H9 (cell line): ENCODE measurements at regions not wholly inside any gene's neighbourhood (a gene's known extent, or its start where the extent isn't known, plus 50 kb on each side); places are given as distances from the start of the nearest gene placed in this dataset.
A peak's percentile ranks its signal among the peaks of the same experiment; 100 is the strongest.

ENCODE experiments used
- DNase-seq: peaks from one replicate; pipeline ENCODE4 v3.0.0-alpha.2; 2017
- H2AFZ ChIP-seq: one replicate; pipeline ENCODE4 v1.6.1; 2013; ENCODE audit warnings: mild to moderate bottlenecking, low read length, control low read depth, moderate library complexity
- H2AK5ac ChIP-seq: 2 replicates; pipeline ENCODE4 v1.6.1; 2013; ENCODE audit warnings: low read length, control low read depth, mixed read lengths; ENCODE audit not compliant: insufficient read length
- H2BK120ac ChIP-seq: one replicate; pipeline ENCODE4 v1.6.1; 2013; ENCODE audit warnings: low read depth, mild to moderate bottlenecking, low read length, control low read depth, inconsistent platforms; ENCODE audit not compliant: poor library complexity, severe bottlenecking
- H2BK12ac ChIP-seq: 2 replicates; pipeline ENCODE4 v1.6.1; 2013; ENCODE audit warnings: low read length, control low read depth, mixed read lengths, low read depth; ENCODE audit not compliant: insufficient read length
- H2BK15ac ChIP-seq: 2 replicates; pipeline ENCODE4 v1.6.1; 2013; ENCODE audit warnings: low read depth, low read length, control low read depth
- H2BK20ac ChIP-seq: one replicate; pipeline ENCODE4 v1.6.1; 2013; ENCODE audit warnings: low read depth, mild to moderate bottlenecking, low read length, control low read depth, inconsistent platforms; ENCODE audit not compliant: poor library complexity, severe bottlenecking
- H2BK5ac ChIP-seq: 2 replicates; pipeline ENCODE4 v1.6.1; 2013; ENCODE audit warnings: low read length, control low read depth, mixed read lengths; ENCODE audit not compliant: insufficient read length
- H3K14ac ChIP-seq: 2 replicates; pipeline ENCODE4 v1.6.1; 2013; ENCODE audit warnings: low read length, control low read depth; ENCODE audit not compliant: insufficient read depth
- H3K18ac ChIP-seq: 2 replicates; pipeline ENCODE4 v1.6.1; 2013; ENCODE audit warnings: low read depth, mild to moderate bottlenecking, mixed read lengths, low read length, control low read depth; ENCODE audit not compliant: insufficient read length
- H3K23ac ChIP-seq: 2 replicates; pipeline ENCODE4 v1.6.1; 2013; ENCODE audit warnings: low read length, control low read depth, mixed read lengths, low read depth; ENCODE audit not compliant: insufficient read length
- H3K23me2 ChIP-seq: 2 replicates; pipeline ENCODE4 v1.6.1; 2013; ENCODE audit warnings: low read depth, mild to moderate bottlenecking, mixed read lengths, low read length, control low read depth; ENCODE audit not compliant: insufficient read length, poor library complexity, severe bottlenecking
- H3K27ac ChIP-seq: 2 replicates; pipeline ENCODE4 v1.5.1; 2013; ENCODE audit warnings: low read length, control low read depth, mixed read lengths, low read depth; ENCODE audit not compliant: insufficient read length
- H3K27me3 ChIP-seq: 2 replicates; pipeline ENCODE4 v1.6.1; 2013; ENCODE audit warnings: low read length, control low read depth, inconsistent platforms; ENCODE audit not compliant: insufficient read depth
- H3K4ac ChIP-seq: 2 replicates; pipeline ENCODE4 v1.6.1; 2013; ENCODE audit warnings: low read depth, mild to moderate bottlenecking, control low read depth, inconsistent platforms, low read length, moderate library complexity
- H3K4me1 ChIP-seq: 2 replicates; pipeline ENCODE4 v1.6.1; 2013; ENCODE audit warnings: low read length, control low read depth, inconsistent platforms; ENCODE audit not compliant: insufficient read depth
- H3K4me2 ChIP-seq: 2 replicates; pipeline ENCODE4 v1.6.1; 2013; ENCODE audit warnings: low read length, control low read depth, mixed read lengths; ENCODE audit not compliant: insufficient read length, insufficient read depth
- H3K56ac ChIP-seq: 2 replicates; pipeline ENCODE4 v1.6.1; 2013; ENCODE audit warnings: low read depth, mild to moderate bottlenecking, mixed read lengths, low read length, control low read depth; ENCODE audit not compliant: insufficient read length
- H3K79me1 ChIP-seq: 2 replicates; pipeline ENCODE4 v1.6.1; 2013; ENCODE audit warnings: low read depth, mild to moderate bottlenecking, moderate library complexity, low read length, control low read depth, inconsistent platforms; ENCODE audit not compliant: insufficient read depth, poor library complexity, severe bottlenecking
- H3K79me2 ChIP-seq: 2 replicates; pipeline ENCODE4 v1.6.1; 2013; ENCODE audit warnings: low read length, control low read depth, inconsistent platforms; ENCODE audit not compliant: insufficient read depth
- H3K9ac ChIP-seq: 2 replicates; pipeline ENCODE4 v1.6.1; 2013; ENCODE audit warnings: low read length, control low read depth, mixed read lengths; ENCODE audit not compliant: insufficient read length; ENCODE audit errors: extremely low read depth
- H3K9me3 ChIP-seq: one replicate; pipeline ENCODE4 v1.6.1; 2013; ENCODE audit warnings: low read depth, low read length, inconsistent platforms; ENCODE audit not compliant: control insufficient read depth
- H3T11ph ChIP-seq: one replicate; pipeline ENCODE4 v1.6.1; 2013; ENCODE audit warnings: mild to moderate bottlenecking, low read length, control low read depth, inconsistent platforms
- H4K20me1 ChIP-seq: one replicate; pipeline ENCODE4 v1.6.1; 2013; ENCODE audit not compliant: control insufficient read depth, insufficient read length, insufficient read depth
- H4K5ac ChIP-seq: 2 replicates; pipeline ENCODE4 v1.6.1; 2013; ENCODE audit warnings: low read depth, mild to moderate bottlenecking, mixed read lengths, low read length, control low read depth; ENCODE audit not compliant: insufficient read length
- H4K8ac ChIP-seq: replicated peaks from 2 replicates; pipeline ENCODE4 v1.6.1; 2013; ENCODE audit warnings: low read length, control low read depth, mixed read lengths, low read depth; ENCODE audit not compliant: insufficient read length
- H4K91ac ChIP-seq: 2 replicates; pipeline ENCODE4 v1.6.1; 2013; ENCODE audit warnings: low read depth, mild to moderate bottlenecking, moderate library complexity, mixed read lengths, low read length, control low read depth; ENCODE audit not compliant: insufficient read length
- H3K27ac Mint-ChIP-seq, 3 experiments: 2 replicates in 2 of 3; 3 replicates in 1 of 3; pipeline ENCODE4 v1.8.0; 2020 to 2021; ENCODE audit warnings: mixed read lengths in 3 of 3, mild to moderate bottlenecking in 1 of 3, moderate library complexity in 1 of 3
- H3K27me3 Mint-ChIP-seq: 2 replicates; pipeline ENCODE4 v1.8.0; 2021; ENCODE audit warnings: low read depth, mild to moderate bottlenecking, moderate library complexity, mixed read lengths
- H3K36me3 Mint-ChIP-seq, 3 experiments: 2 replicates in 2 of 3; 3 replicates in 1 of 3; pipeline ENCODE4 v1.8.0; 2020 to 2021; ENCODE audit warnings: low read depth in 3 of 3, mixed read lengths in 3 of 3; ENCODE audit not compliant: insufficient read depth in 1 of 3
- H3K4me1 Mint-ChIP-seq, 2 experiments: 2 replicates each; pipeline ENCODE4 v1.8.0; 2020; ENCODE audit warnings: mixed read lengths in 2 of 2
- H3K4me3 Mint-ChIP-seq, 2 experiments: 2 replicates in 1 of 2; 3 replicates in 1 of 2; pipeline ENCODE4 v1.8.0; 2020 to 2021; ENCODE audit warnings: mild to moderate bottlenecking in 2 of 2, mixed read lengths in 2 of 2, moderate library complexity in 1 of 2
- H3K9me3 Mint-ChIP-seq, 2 experiments: 2 replicates in 1 of 2; 3 replicates in 1 of 2; pipeline ENCODE4 v1.8.0; 2020; ENCODE audit warnings: mild to moderate bottlenecking in 2 of 2, mixed read lengths in 2 of 2, moderate library complexity in 1 of 2
- WGBS: extraction: QIAGEN DNeasy Blood & Tissue Kit; methylation state at CpG from one replicate; pipeline ENCODE4 v1.1.7; 2013; ENCODE audit warnings: missing lambda C conversion rate, low lambda C conversion rate, mixed read lengths; ENCODE audit not compliant: insufficient read length; ENCODE audit errors: extremely low coverage; 5-methylcytosine and 5-hydroxymethylcytosine counted together
- TF ChIP-seq, protein P1 (sequence below): fragments of 200-600 bp; sonication (generic); conservative IDR thresholded peaks from 3 replicates; pipeline ENCODE4 v1.8.0; 2021; ENCODE audit warnings: antibody characterized with exemption, mild to moderate bottlenecking

DNA sequence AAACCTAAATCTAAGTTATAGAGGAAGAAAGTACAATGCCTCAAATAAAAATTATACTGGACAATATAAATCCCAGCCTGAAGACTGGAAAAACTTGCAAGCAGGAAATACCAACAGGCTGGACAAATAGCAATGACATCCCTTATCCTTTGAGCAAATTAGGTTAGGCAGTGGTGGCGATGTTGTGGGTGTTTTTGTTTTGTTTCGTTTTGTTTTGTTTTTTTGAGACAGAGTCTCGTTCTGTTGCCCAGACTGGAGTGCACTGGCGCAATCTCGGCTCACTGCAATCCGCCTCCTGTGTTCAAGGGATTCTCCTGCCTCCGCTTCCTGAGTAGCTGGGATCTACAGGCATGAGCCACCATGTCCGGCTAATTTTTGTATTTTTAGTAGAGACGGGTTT, 57.3 kb upstream of the TES start:
- H3K4me1 Mint-ChIP-seq, result peaks cover 2 to 7% of the 10 kb centered on the region in 2 experiments
- no peak overlapping the region for H3K14ac ChIP-seq
- WGBS, result no CpG with 5 or more reads among the region's 9 CpGs
- no peak overlapping the region for H2AK5ac ChIP-seq
- H2AFZ ChIP-seq, result no peak overlapping the region
- no peak overlapping the region for H2BK20ac ChIP-seq
- no peak overlapping the region for H3K4me3 Mint-ChIP-seq
- H3K36me3 Mint-ChIP-seq, result no peaks in the 10 kb centered on the region
- H3K4ac ChIP-seq, result no peak overlapping the region
- H3K23ac ChIP-seq, result no peak overlapping the region
- no peak overlapping the region for H3K4me2 ChIP-seq
- H3K9me3 ChIP-seq, result no peaks in the 10 kb centered on the region
- no peak overlapping the region for H3K27ac Mint-ChIP-seq
- H2BK120ac ChIP-seq, result no peak overlapping the region
- no peak overlapping the region for H2BK15ac ChIP-seq
- peak overlapping the region; percentile 64 for H2BK5ac ChIP-seq
- H4K5ac ChIP-seq, result no peak overlapping the region
- no peak overlapping the region for H4K8ac ChIP-seq
- H4K20me1 ChIP-seq, result no peaks in the 10 kb centered on the region
- H3K79me2 ChIP-seq, result no peaks in the 10 kb centered on the region
- H3K27ac ChIP-seq, result no peak overlapping the region
- no peak overlapping the region for H2BK12ac ChIP-seq
- H3K27me3 Mint-ChIP-seq, result no peaks in the 10 kb centered on the region
- H3K18ac ChIP-seq, result no peak overlapping the region
- H3K23me2 ChIP-seq, result no peaks in the 10 kb centered on the region
- H3K56ac ChIP-seq, result no peak overlapping the region
- no peak overlapping the region for H3T11ph ChIP-seq
- H3K9me3 Mint-ChIP-seq, result no peaks in the 10 kb centered on the region
- TF ChIP-seq, protein P1, sequence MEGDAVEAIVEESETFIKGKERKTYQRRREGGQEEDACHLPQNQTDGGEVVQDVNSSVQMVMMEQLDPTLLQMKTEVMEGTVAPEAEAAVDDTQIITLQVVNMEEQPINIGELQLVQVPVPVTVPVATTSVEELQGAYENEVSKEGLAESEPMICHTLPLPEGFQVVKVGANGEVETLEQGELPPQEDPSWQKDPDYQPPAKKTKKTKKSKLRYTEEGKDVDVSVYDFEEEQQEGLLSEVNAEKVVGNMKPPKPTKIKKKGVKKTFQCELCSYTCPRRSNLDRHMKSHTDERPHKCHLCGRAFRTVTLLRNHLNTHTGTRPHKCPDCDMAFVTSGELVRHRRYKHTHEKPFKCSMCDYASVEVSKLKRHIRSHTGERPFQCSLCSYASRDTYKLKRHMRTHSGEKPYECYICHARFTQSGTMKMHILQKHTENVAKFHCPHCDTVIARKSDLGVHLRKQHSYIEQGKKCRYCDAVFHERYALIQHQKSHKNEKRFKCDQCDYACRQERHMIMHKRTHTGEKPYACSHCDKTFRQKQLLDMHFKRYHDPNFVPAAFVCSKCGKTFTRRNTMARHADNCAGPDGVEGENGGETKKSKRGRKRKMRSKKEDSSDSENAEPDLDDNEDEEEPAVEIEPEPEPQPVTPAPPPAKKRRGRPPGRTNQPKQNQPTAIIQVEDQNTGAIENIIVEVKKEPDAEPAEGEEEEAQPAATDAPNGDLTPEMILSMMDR, result no peak
- no peaks in the 10 kb centered on the region for H3K79me1 ChIP-seq
- H3K9ac ChIP-seq, result no peak overlapping the region
- no peak overlapping the region for H4K91ac ChIP-seq
- no peak for DNase-seq
- no peaks in the 10 kb centered on the region for H3K4me1 ChIP-seq
- no peaks in the 10 kb centered on the region for H3K27me3 ChIP-seq
